WI38 (cell line): ENCODE measurements at regions not wholly inside any gene's neighbourhood (a gene's known extent, or its start where the extent isn't known, plus 50 kb on each side); places are given as distances from the start of the nearest gene placed in this dataset.
"Not testable (repeated sequence)": the region's sequence is repeated elsewhere in the genome, so short reads cannot be mapped to it uniquely, and the experiment has no call there.

Experiments
- H3K4me3 ChIP-seq: 2 replicates; pipeline ENCODE4 v1.5.1; 2011; ENCODE audit warnings: low read depth, mild to moderate bottlenecking, control low read depth, low read length
- CTCF ChIP-seq: IDR thresholded peaks from 2 replicates; pipeline ENCODE4 v1.5.1; 2012; ENCODE audit warnings: low read depth, mild to moderate bottlenecking, control low read depth, low read length

- no peak for TF ChIP-seq CTCF
- no peak overlapping the region for H3K4me3 ChIP-seq
Measured at GRCh38 chr12:5317556-5317955, 114.4 kb upstream of the NTF3 start.

- no peak for TF ChIP-seq CTCF
- H3K4me3 ChIP-seq, result no peak overlapping the region
Measured at GRCh38 chr12:5318874-5319273, 113.0 kb upstream of the NTF3 start.

- H3K4me3 ChIP-seq, result no peak overlapping the region
- no peak for TF ChIP-seq CTCF
Measured at GRCh38 chr12:5328669-5329517, 103.0 kb upstream of the NTF3 start.

- TF ChIP-seq CTCF, result no peak
- H3K4me3 ChIP-seq, result no peak overlapping the region
Measured at GRCh38 chr12:5332551-5332950, 99.4 kb upstream of the NTF3 start.

- no peak for TF ChIP-seq CTCF
- no peak overlapping the region for H3K4me3 ChIP-seq
Measured at GRCh38 chr12:5333096-5333495, 98.8 kb upstream of the NTF3 start.

- TF ChIP-seq CTCF, result no peak
- H3K4me3 ChIP-seq, result no peak overlapping the region
Measured at GRCh38 chr12:5335069-5335468, 96.8 kb upstream of the NTF3 start.

GRCh38 chr12:5341086-5341485, 90.8 kb upstream of the NTF3 start:
- H3K4me3 ChIP-seq, result not testable (repeated sequence)

- no peak for TF ChIP-seq CTCF
- no peak overlapping the region for H3K4me3 ChIP-seq
Measured at GRCh38 chr12:5343711-5344110, 88.2 kb upstream of the NTF3 start.
